ENCODE measurements at regions not wholly inside any gene's neighbourhood (a gene's known extent, or its start where the extent isn't known, plus 50 kb on each side); places are given as distances from the start of the nearest gene placed in this dataset.

DNA sequence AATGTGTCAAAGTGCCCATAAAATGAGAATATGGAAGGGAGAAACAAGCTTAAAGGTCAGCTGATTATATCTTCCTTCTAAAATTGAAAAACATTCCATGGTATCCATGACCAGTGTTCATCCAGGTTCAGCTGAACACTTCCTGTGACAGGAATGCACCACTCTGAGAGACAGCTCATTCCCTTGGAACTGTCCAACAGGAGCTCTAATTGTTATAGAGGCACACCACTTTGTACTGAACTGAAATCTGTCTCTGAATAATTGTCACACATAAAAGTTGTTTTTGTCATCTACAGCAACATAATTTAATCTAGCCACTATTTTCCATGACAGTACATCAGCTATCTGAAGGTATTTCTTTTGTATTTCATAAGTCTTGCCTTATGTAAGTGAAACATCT lies 195.9 kb upstream of the ZNF804A start:
- no peak for TF ChIP-seq TEAD4 (IDR thresholded peaks at IDR 0.05; ENCODE audit: borderline replicate concordance, insufficient read depth)
- TF ChIP-seq, protein P1, sequence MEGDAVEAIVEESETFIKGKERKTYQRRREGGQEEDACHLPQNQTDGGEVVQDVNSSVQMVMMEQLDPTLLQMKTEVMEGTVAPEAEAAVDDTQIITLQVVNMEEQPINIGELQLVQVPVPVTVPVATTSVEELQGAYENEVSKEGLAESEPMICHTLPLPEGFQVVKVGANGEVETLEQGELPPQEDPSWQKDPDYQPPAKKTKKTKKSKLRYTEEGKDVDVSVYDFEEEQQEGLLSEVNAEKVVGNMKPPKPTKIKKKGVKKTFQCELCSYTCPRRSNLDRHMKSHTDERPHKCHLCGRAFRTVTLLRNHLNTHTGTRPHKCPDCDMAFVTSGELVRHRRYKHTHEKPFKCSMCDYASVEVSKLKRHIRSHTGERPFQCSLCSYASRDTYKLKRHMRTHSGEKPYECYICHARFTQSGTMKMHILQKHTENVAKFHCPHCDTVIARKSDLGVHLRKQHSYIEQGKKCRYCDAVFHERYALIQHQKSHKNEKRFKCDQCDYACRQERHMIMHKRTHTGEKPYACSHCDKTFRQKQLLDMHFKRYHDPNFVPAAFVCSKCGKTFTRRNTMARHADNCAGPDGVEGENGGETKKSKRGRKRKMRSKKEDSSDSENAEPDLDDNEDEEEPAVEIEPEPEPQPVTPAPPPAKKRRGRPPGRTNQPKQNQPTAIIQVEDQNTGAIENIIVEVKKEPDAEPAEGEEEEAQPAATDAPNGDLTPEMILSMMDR (IDR thresholded peaks at IDR 0.05) = no peak
- TF ChIP-seq RAD21 (IDR thresholded peaks at IDR 0.05; ENCODE audit: low read length) = no peak
- TF ChIP-seq, protein P2, sequence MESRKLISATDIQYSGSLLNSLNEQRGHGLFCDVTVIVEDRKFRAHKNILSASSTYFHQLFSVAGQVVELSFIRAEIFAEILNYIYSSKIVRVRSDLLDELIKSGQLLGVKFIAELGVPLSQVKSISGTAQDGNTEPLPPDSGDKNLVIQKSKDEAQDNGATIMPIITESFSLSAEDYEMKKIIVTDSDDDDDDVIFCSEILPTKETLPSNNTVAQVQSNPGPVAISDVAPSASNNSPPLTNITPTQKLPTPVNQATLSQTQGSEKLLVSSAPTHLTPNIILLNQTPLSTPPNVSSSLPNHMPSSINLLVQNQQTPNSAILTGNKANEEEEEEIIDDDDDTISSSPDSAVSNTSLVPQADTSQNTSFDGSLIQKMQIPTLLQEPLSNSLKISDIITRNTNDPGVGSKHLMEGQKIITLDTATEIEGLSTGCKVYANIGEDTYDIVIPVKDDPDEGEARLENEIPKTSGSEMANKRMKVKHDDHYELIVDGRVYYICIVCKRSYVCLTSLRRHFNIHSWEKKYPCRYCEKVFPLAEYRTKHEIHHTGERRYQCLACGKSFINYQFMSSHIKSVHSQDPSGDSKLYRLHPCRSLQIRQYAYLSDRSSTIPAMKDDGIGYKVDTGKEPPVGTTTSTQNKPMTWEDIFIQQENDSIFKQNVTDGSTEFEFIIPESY (IDR thresholded peaks at IDR 0.05; ENCODE audit: borderline replicate concordance, low read depth) = no peak
- no peak for TF ChIP-seq NRF1 (IDR thresholded peaks at IDR 0.05; ENCODE audit: low read depth, low read length)
- TF ChIP-seq, protein P3, sequence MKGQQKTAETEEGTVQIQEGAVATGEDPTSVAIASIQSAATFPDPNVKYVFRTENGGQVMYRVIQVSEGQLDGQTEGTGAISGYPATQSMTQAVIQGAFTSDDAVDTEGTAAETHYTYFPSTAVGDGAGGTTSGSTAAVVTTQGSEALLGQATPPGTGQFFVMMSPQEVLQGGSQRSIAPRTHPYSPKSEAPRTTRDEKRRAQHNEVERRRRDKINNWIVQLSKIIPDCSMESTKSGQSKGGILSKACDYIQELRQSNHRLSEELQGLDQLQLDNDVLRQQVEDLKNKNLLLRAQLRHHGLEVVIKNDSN (IDR thresholded peaks at IDR 0.05; ENCODE audit: borderline replicate concordance, low read depth) = no peak
- no peak for TF ChIP-seq YY1 (IDR thresholded peaks at IDR 0.05; ENCODE audit: low read depth)
- TF ChIP-seq POLR2AphosphoS5 (IDR thresholded peaks at IDR 0.05; ENCODE audit: low read depth, low read length) = no peak
- no peak for TF ChIP-seq FOXJ3 (CRISPR knock-in tag; IDR thresholded peaks at IDR 0.05)
- TF ChIP-seq, protein P4, sequence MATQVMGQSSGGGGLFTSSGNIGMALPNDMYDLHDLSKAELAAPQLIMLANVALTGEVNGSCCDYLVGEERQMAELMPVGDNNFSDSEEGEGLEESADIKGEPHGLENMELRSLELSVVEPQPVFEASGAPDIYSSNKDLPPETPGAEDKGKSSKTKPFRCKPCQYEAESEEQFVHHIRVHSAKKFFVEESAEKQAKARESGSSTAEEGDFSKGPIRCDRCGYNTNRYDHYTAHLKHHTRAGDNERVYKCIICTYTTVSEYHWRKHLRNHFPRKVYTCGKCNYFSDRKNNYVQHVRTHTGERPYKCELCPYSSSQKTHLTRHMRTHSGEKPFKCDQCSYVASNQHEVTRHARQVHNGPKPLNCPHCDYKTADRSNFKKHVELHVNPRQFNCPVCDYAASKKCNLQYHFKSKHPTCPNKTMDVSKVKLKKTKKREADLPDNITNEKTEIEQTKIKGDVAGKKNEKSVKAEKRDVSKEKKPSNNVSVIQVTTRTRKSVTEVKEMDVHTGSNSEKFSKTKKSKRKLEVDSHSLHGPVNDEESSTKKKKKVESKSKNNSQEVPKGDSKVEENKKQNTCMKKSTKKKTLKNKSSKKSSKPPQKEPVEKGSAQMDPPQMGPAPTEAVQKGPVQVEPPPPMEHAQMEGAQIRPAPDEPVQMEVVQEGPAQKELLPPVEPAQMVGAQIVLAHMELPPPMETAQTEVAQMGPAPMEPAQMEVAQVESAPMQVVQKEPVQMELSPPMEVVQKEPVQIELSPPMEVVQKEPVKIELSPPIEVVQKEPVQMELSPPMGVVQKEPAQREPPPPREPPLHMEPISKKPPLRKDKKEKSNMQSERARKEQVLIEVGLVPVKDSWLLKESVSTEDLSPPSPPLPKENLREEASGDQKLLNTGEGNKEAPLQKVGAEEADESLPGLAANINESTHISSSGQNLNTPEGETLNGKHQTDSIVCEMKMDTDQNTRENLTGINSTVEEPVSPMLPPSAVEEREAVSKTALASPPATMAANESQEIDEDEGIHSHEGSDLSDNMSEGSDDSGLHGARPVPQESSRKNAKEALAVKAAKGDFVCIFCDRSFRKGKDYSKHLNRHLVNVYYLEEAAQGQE (IDR thresholded peaks at IDR 0.05; ENCODE audit: low read depth, low read length) = peak; percentile 51; the same call in 1 of the 2 replicates

All from SK-N-SH (cell line).